ENCODE measurements at regions not wholly inside any gene's neighbourhood (a gene's known extent, or its start where the extent isn't known, plus 50 kb on each side); places are given as distances from the start of the nearest gene placed in this dataset.

DNA sequence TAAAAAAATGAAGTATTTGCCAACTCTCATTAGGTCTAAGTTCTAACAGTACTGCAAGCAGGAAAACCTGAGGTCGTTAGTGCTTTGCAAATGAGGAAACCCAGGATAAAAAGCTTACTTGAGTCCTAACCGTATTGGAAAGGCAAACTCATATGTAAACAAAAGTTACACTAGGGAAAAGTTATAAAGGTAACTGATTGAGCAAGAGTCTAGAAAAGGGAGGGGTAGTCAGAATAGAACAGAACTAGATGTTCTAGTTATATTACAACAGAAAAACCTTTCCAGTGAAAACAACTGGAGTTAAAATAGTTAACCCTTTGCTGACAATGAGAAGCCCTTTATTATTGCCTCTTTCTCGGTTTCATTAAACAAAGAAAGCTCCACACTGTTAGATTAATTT lies 66.4 kb upstream of the MAOA start:
- intact Hi-C loops (cut with DNase I) = loop anchor here (1.0 to 5.0 kb wide), 3 partner anchors 65 to 113 kb away; no protein-coding TSS in a partner anchor
- H3K9me3 ChIP-seq = no peaks in the 10 kb centered on the region
- TF ChIP-seq, protein P1, sequence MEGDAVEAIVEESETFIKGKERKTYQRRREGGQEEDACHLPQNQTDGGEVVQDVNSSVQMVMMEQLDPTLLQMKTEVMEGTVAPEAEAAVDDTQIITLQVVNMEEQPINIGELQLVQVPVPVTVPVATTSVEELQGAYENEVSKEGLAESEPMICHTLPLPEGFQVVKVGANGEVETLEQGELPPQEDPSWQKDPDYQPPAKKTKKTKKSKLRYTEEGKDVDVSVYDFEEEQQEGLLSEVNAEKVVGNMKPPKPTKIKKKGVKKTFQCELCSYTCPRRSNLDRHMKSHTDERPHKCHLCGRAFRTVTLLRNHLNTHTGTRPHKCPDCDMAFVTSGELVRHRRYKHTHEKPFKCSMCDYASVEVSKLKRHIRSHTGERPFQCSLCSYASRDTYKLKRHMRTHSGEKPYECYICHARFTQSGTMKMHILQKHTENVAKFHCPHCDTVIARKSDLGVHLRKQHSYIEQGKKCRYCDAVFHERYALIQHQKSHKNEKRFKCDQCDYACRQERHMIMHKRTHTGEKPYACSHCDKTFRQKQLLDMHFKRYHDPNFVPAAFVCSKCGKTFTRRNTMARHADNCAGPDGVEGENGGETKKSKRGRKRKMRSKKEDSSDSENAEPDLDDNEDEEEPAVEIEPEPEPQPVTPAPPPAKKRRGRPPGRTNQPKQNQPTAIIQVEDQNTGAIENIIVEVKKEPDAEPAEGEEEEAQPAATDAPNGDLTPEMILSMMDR (IDR thresholded peaks at IDR 0.05) = no peak
- no peaks in the 10 kb centered on the region for H3K36me3 ChIP-seq
- H3K27ac ChIP-seq = peak overlapping the region; percentile 64 to 71
- H3K4me3 ChIP-seq = peak overlapping the region in 1 of 2 donors; percentile 6
- H3K4me1 ChIP-seq = peaks cover 0 to 3% of the 10 kb centered on the region in 2 donors
- no peak for DNase-seq (ENCODE audit: low spot score in 2 of 2)
- H3K27me3 ChIP-seq = no peaks in the 10 kb centered on the region

DNA sequence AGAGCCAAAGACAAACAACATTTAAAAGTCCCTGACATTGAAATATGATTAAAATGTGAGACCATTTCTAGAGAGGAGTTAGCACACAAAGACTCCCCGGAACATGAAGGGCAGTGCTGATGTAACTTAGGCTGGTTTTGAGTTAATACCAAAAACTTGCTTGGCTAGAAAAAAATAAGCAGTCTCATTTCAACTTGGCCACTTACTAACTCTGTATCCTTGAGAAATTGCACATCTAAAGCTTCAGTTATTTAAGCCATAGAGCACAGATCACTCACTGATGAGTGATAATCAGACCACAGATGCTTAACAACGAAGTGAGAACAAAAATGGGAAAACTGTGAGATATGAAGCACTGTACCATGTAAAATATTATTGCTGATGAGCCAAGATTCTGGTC lies 65.9 kb upstream of the MAOA start:
- intact Hi-C loops (cut with DNase I) = loop anchor here (1.0 to 5.0 kb wide), 2 partner anchors 64 to 112 kb away; no protein-coding TSS in a partner anchor
- Histone ChIP-seq H3K4me3 (peak overlapping the region in 1 of 2 donors; percentile 6), H3K27ac (peak overlapping the region; percentile 56 to 71), H3K9me3 (no peaks in the 10 kb centered on the region), H3K4me1 (peaks cover 0 to 3% of the 10 kb centered on the region in 2 donors), H3K36me3 (no peaks in the 10 kb centered on the region), H3K27me3 (no peaks in the 10 kb centered on the region)
- TF ChIP-seq, protein P1 (IDR thresholded peaks at IDR 0.05) = no peak
- DNase-seq (ENCODE audit: low spot score in 2 of 2) = no peak

- Histone ChIP-seq H3K9me3 (no peaks in the 10 kb centered on the region), H3K4me3 (no peak overlapping the region), H3K36me3 (no peaks in the 10 kb centered on the region), H3K27ac (no peak overlapping the region), H3K27me3 (no peaks in the 10 kb centered on the region), H3K4me1 (peaks cover 0 to 3% of the 10 kb centered on the region in 2 donors)
- intact Hi-C loops (cut with DNase I) = loop anchor here (5.0 kb wide), 1 partner anchor 110 kb away; no protein-coding TSS in a partner anchor
- TF ChIP-seq, protein P1 (IDR thresholded peaks at IDR 0.05) = no peak
- no peak for DNase-seq (ENCODE audit: low spot score in 2 of 2)
Measured at GRCh38 chrX:43592597-43592996, 63.5 kb upstream of the MAOA start.

DNA sequence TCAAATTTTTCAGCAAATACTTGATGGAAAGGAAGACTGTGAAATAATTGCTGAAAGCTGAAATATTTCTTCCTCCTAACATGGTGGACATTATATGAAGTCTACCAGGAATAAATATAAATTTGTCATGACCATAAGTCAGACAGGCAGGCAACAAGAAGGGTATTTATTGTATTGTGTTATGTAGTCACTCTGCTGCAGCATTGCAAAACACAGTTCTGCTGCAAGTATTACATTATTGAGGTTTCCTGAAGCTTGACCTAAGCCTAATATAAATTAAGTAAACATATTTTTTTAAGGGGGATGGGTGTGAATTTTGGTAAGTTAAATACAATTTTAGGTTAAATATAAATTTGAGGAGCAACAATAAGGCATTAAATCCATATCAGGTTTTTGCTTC lies 60.2 kb upstream of the MAOA start:
- Histone ChIP-seq H3K9me3 (no peaks in the 10 kb centered on the region), H3K27me3 (no peaks in the 10 kb centered on the region), H3K36me3 (no peaks in the 10 kb centered on the region), H3K4me1 (peaks cover 0 to 1% of the 10 kb centered on the region in 2 donors), H3K27ac (no peak overlapping the region), H3K4me3 (no peak overlapping the region)
- intact Hi-C loops (cut with DNase I) = no loop called here
- DNase-seq (ENCODE audit: low spot score in 2 of 2) = no peak
- TF ChIP-seq, protein P1 (IDR thresholded peaks at IDR 0.05) = no peak

GRCh38 chrX:43604753-43605152 lies 51.3 kb upstream of the MAOA start:
- TF ChIP-seq, protein P1 (IDR thresholded peaks at IDR 0.05) = no peak
- intact Hi-C loops (cut with DNase I) = no loop called here
- DNase-seq (ENCODE audit: low spot score in 2 of 2) = no peak
- Histone ChIP-seq H3K4me1 (no peaks in the 10 kb centered on the region), H3K27ac (no peak overlapping the region), H3K4me3 (no peak overlapping the region), H3K27me3 (no peaks in the 10 kb centered on the region), H3K9me3 (no peaks in the 10 kb centered on the region), H3K36me3 (no peaks in the 10 kb centered on the region)

DNA sequence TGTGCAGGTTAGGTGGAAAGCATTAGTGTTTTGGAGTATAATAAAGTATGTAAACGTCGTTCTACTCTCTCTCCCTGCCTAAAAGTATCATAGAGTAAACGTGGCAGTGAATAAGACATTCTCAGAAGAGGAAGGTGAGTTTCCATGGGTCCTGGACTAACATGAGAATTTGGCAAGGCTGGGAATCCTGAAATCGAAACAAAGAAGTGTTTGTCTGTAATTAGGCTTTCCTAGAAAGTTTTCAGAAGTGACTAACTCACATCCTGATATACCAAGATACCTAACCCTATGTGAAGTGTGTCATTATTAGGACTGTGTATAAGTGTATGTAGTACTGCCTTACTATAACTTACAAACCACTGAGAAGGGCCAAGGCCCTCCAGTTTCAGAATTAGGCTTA lies 50.7 kb upstream of the MAOA start:
- Histone ChIP-seq H3K9me3 (no peaks in the 10 kb centered on the region), H3K27ac (no peak overlapping the region), H3K27me3 (no peaks in the 10 kb centered on the region), H3K4me3 (no peak overlapping the region), H3K36me3 (no peaks in the 10 kb centered on the region), H3K4me1 (no peaks in the 10 kb centered on the region)
- TF ChIP-seq, protein P1 (IDR thresholded peaks at IDR 0.05) = no peak
- DNase-seq (ENCODE audit: low spot score in 2 of 2) = no peak
- intact Hi-C loops (cut with DNase I) = no loop called here

All from ascending aorta (tissue), 2 donors.